ENCODE measurements at regions not wholly inside any gene's neighbourhood (a gene's known extent, or its start where the extent isn't known, plus 50 kb on each side); places are given as distances from the start of the nearest gene placed in this dataset.

- H3K4me1 ChIP-seq (ENCODE audit: insufficient read depth, poor library complexity, severe bottlenecking): peaks cover 5% of the 10 kb centered on the region
- no peaks in the 10 kb centered on the region for H3K27me3 ChIP-seq (ENCODE audit: insufficient read depth, poor library complexity, severe bottlenecking)
- TF ChIP-seq, protein P1, sequence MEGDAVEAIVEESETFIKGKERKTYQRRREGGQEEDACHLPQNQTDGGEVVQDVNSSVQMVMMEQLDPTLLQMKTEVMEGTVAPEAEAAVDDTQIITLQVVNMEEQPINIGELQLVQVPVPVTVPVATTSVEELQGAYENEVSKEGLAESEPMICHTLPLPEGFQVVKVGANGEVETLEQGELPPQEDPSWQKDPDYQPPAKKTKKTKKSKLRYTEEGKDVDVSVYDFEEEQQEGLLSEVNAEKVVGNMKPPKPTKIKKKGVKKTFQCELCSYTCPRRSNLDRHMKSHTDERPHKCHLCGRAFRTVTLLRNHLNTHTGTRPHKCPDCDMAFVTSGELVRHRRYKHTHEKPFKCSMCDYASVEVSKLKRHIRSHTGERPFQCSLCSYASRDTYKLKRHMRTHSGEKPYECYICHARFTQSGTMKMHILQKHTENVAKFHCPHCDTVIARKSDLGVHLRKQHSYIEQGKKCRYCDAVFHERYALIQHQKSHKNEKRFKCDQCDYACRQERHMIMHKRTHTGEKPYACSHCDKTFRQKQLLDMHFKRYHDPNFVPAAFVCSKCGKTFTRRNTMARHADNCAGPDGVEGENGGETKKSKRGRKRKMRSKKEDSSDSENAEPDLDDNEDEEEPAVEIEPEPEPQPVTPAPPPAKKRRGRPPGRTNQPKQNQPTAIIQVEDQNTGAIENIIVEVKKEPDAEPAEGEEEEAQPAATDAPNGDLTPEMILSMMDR (IDR thresholded peaks at IDR 0.05; ENCODE audit: poor library complexity, severe bottlenecking): no peak
- DNase-seq (ENCODE audit: low spot score) (no peak), ATAC-seq (ENCODE audit: low read depth) (no peak)
- H3K27ac ChIP-seq (ENCODE audit: poor library complexity, severe bottlenecking): no peak overlapping the region
- no peaks in the 10 kb centered on the region for H3K36me3 ChIP-seq (ENCODE audit: low read depth)
- H3K4me3 ChIP-seq (ENCODE audit: severe bottlenecking): no peak overlapping the region
- no peaks in the 10 kb centered on the region for H3K9me3 ChIP-seq (ENCODE audit: severe bottlenecking)
Observed at GRCh38 chr12:89169321-89169720, 183.0 kb downstream of the DUSP6 start.

GRCh38 chr12:89167986-89168385, 184.3 kb downstream of the DUSP6 start:
- Histone ChIP-seq H3K27ac (ENCODE audit: poor library complexity, severe bottlenecking) (no peak overlapping the region), H3K27me3 (ENCODE audit: insufficient read depth, poor library complexity, severe bottlenecking) (no peaks in the 10 kb centered on the region), H3K4me3 (ENCODE audit: severe bottlenecking) (no peak overlapping the region), H3K4me1 (ENCODE audit: insufficient read depth, poor library complexity, severe bottlenecking) (peaks cover 18% of the 10 kb centered on the region), H3K36me3 (ENCODE audit: low read depth) (no peaks in the 10 kb centered on the region), H3K9me3 (ENCODE audit: severe bottlenecking) (no peaks in the 10 kb centered on the region)
- ATAC-seq (ENCODE audit: low read depth) (no peak), DNase-seq (ENCODE audit: low spot score) (no peak)
- TF ChIP-seq, protein P1 (IDR thresholded peaks at IDR 0.05; ENCODE audit: poor library complexity, severe bottlenecking): no peak

GRCh38 chr12:89166525-89166934, 185.8 kb downstream of the DUSP6 start:
- Histone ChIP-seq H3K27me3 (ENCODE audit: insufficient read depth, poor library complexity, severe bottlenecking) (no peaks in the 10 kb centered on the region), H3K4me1 (ENCODE audit: insufficient read depth, poor library complexity, severe bottlenecking) (peaks cover 30% of the 10 kb centered on the region), H3K27ac (ENCODE audit: poor library complexity, severe bottlenecking) (no peak overlapping the region), H3K36me3 (ENCODE audit: low read depth) (no peaks in the 10 kb centered on the region), H3K9me3 (ENCODE audit: severe bottlenecking) (no peaks in the 10 kb centered on the region), H3K4me3 (ENCODE audit: severe bottlenecking) (no peak overlapping the region)
- TF ChIP-seq, protein P1 (IDR thresholded peaks at IDR 0.05; ENCODE audit: poor library complexity, severe bottlenecking): no peak
- ATAC-seq (ENCODE audit: low read depth): no peak
- no peak for DNase-seq (ENCODE audit: low spot score)

DNA sequence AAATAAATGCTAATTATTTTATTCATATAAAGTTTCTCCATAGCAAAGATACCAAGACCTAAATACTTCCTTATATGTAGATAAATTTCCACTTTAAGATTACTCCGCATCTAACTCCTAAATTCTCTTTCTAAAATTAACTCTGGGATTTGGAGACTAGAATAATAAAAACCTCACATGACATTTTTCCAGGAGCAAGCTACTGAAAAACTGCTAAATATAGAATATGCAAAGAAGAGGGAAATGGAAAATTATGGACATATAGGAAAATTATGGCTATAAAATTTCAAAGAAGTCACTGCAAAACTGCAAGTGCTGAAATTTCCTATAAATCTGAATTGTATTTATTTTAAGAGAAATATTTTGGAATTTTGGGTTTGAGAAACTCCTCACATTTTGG, 186.2 kb downstream of the DUSP6 start:
- Histone ChIP-seq H3K27me3 (ENCODE audit: insufficient read depth, poor library complexity, severe bottlenecking) (no peaks in the 10 kb centered on the region), H3K9me3 (ENCODE audit: severe bottlenecking) (no peaks in the 10 kb centered on the region), H3K4me1 (ENCODE audit: insufficient read depth, poor library complexity, severe bottlenecking) (peaks cover 34% of the 10 kb centered on the region), H3K27ac (ENCODE audit: poor library complexity, severe bottlenecking) (no peak overlapping the region), H3K36me3 (ENCODE audit: low read depth) (no peaks in the 10 kb centered on the region), H3K4me3 (ENCODE audit: severe bottlenecking) (no peak overlapping the region)
- ATAC-seq (ENCODE audit: low read depth) (no peak), DNase-seq (ENCODE audit: low spot score) (no peak)
- TF ChIP-seq, protein P1 (IDR thresholded peaks at IDR 0.05; ENCODE audit: poor library complexity, severe bottlenecking): no peak

- Histone ChIP-seq H3K27me3 (ENCODE audit: insufficient read depth, poor library complexity, severe bottlenecking) (no peaks in the 10 kb centered on the region), H3K9me3 (ENCODE audit: severe bottlenecking) (no peaks in the 10 kb centered on the region), H3K4me3 (ENCODE audit: severe bottlenecking) (no peak overlapping the region), H3K27ac (ENCODE audit: poor library complexity, severe bottlenecking) (no peak overlapping the region), H3K4me1 (ENCODE audit: insufficient read depth, poor library complexity, severe bottlenecking) (peaks cover 38% of the 10 kb centered on the region), H3K36me3 (ENCODE audit: low read depth) (no peaks in the 10 kb centered on the region)
- TF ChIP-seq, protein P1 (IDR thresholded peaks at IDR 0.05; ENCODE audit: poor library complexity, severe bottlenecking): no peak
- ATAC-seq (ENCODE audit: low read depth) (no peak), DNase-seq (ENCODE audit: low spot score) (no peak)
Observed at GRCh38 chr12:89165703-89166102, 186.6 kb downstream of the DUSP6 start.
